K562 (cell line): ENCODE measurements at regions not wholly inside any gene's neighbourhood (a gene's known extent, or its start where the extent isn't known, plus 50 kb on each side); places are given as distances from the start of the nearest gene placed in this dataset.

Experiments
- ATAC-seq: fragments of 200-7000 bp; cut with Tn5 transposase; 3 replicates; pipeline ENCODE4 v1.9.1; 2020; ENCODE audit warnings: moderate library complexity
- BruUV-seq: library from RNA; stranded (reverse); fragments of 400-500 nt; replicated peaks from 2 replicates; lab custom pipeline; 2021; lab: Mats Ljungman, UMichigan
- CTCF ChIA-PET: fragments of 300-600 bp; formaldehyde crosslinking; extraction: SDS; loops from one replicate; lab custom pipeline; 2021; ENCODE audit warnings: low intra/inter-chr PET ratio; lab: Yijun Ruan, JAX
- POLR2A ChIA-PET: fragments of 300-600, 350-650 bp; sonication (Branson Sonifier 250); formaldehyde crosslinking; extraction: SDS; loops from one replicate; lab custom pipeline; 2021; ENCODE audit warnings: antibody characterized with exemption, inconsistent platforms; lab: Yijun Ruan, JAX
- DNase-seq, 4 experiments: peaks; one replicate each; pipeline versions ENCODE4 v3.0.0 to v3.0.0-alpha.2; 2011 to 2018; ENCODE audit warnings: low spot score in 3 of 4, mixed read lengths in 3 of 4; ENCODE audit errors: extremely low read depth in 1 of 4
- FAIRE-seq: peaks from 2 replicates; lab custom pipeline; 2011; peaks lifted over from hg19 to GRCh38; lab: Jason Lieb, UNC
- H2AFZ ChIP-seq: 2 replicates; pipeline ENCODE4 v1.6.0; 2011; ENCODE audit warnings: low read depth, low read length, control low read depth, inconsistent platforms
- H3K27ac ChIP-seq: fragments of 200-600 bp; 3 replicates; pipeline ENCODE4 v1.8.0; 2011; ENCODE audit warnings: low read depth, mild to moderate bottlenecking, control low read depth, inconsistent platforms, low read length, moderate library complexity, mixed read lengths; ENCODE audit errors: extremely low read depth
- H3K27me3 ChIP-seq, 2 experiments: fragments of 300-600 bp in 1 of 2; 2 replicates in 1 of 2; 3 replicates in 1 of 2; pipeline versions ENCODE4 v1.6.0 to v1.8.0; 2011; ENCODE audit warnings: inconsistent platforms in 2 of 2, low read length in 2 of 2, mild to moderate bottlenecking in 1 of 2, mixed read lengths in 1 of 2, moderate library complexity in 1 of 2; ENCODE audit not compliant: control insufficient read depth in 2 of 2, insufficient read depth in 2 of 2
- H3K36me3 ChIP-seq: fragments of 300-600 bp; 3 replicates; pipeline ENCODE4 v1.8.0; 2011; ENCODE audit warnings: mild to moderate bottlenecking, low read length, inconsistent platforms; ENCODE audit not compliant: control insufficient read depth, insufficient read depth
- H3K4me1 ChIP-seq, 2 experiments: fragments of 200-600 bp in 1 of 2; replicated peaks in 1 of 2; 2 replicates in 1 of 2; 3 replicates in 1 of 2; pipeline versions ENCODE4 v1.5.1 to v1.8.0; 2011; ENCODE audit warnings: inconsistent platforms in 2 of 2, low read length in 2 of 2, mild to moderate bottlenecking in 1 of 2, mixed read lengths in 1 of 2, moderate library complexity in 1 of 2; ENCODE audit not compliant: control insufficient read depth in 2 of 2, insufficient read depth in 2 of 2
- H3K4me2 ChIP-seq: 2 replicates; pipeline ENCODE4 v1.6.1; 2011; ENCODE audit warnings: low read length, control low read depth, inconsistent platforms, mixed read lengths; ENCODE audit not compliant: insufficient read depth
- H3K4me3 ChIP-seq: fragments of 200-600 bp; sonication (generic), shearing (Covaris generic); 2 replicates; pipeline ENCODE4 v1.5.1; 2016; ENCODE audit warnings: control low read depth, inconsistent platforms
- H3K79me2 ChIP-seq: fragments of 200-600 bp; 3 replicates; pipeline ENCODE4 v1.8.0; 2011; ENCODE audit warnings: low read length, inconsistent platforms; ENCODE audit not compliant: control insufficient read depth, insufficient read depth
- H3K9ac ChIP-seq, 2 experiments: 2 replicates each; pipeline versions ENCODE4 v1.6.0 to v1.6.1; 2011; ENCODE audit warnings: low read depth in 2 of 2, low read length in 2 of 2, control low read depth in 1 of 2, inconsistent platforms in 1 of 2, mild to moderate bottlenecking in 1 of 2, mixed read lengths in 1 of 2; ENCODE audit not compliant: insufficient read depth in 1 of 2
- H3K9me1 ChIP-seq: one replicate; pipeline ENCODE4 v1.6.0; 2011; ENCODE audit warnings: inconsistent platforms, mild to moderate bottlenecking, low read length, moderate library complexity; ENCODE audit not compliant: control insufficient read depth, insufficient read depth
- H3K9me3 ChIP-seq: replicated peaks from 2 replicates; pipeline ENCODE4 v1.5.1; 2011; ENCODE audit warnings: low read depth, low read length, inconsistent platforms; ENCODE audit not compliant: control insufficient read depth, insufficient read depth
- H4K20me1 ChIP-seq: replicated peaks from 2 replicates; pipeline ENCODE4 v1.6.1; 2011; ENCODE audit warnings: low read length, inconsistent platforms, mixed read lengths; ENCODE audit not compliant: control insufficient read depth, insufficient read depth
- BMI1 ChIP-seq: fragments of 150-350 bp; IDR thresholded peaks from 2 replicates; pipeline ENCODE4 v1.6.1; 2014; ENCODE audit warnings: low read length
- CBX8 ChIP-seq: fragments of 200-600 bp; sonication (generic); IDR thresholded peaks from 2 replicates; pipeline ENCODE4 v1.6.1; 2012; ENCODE audit warnings: borderline replicate concordance, mixed run types, low read depth, mild to moderate bottlenecking, moderate library complexity, mixed read lengths, low read length, control low read depth, inconsistent platforms; ENCODE audit not compliant: poor library complexity, severe bottlenecking; ENCODE audit errors: extremely low read depth
- ILF3 ChIP-seq: fragments of 450-650 bp; IDR thresholded peaks from 2 replicates; pipeline ENCODE4 v1.6.1; 2018; ENCODE audit warnings: antibody characterized with exemption, mild to moderate bottlenecking, moderate library complexity, borderline replicate concordance
- KAT8 ChIP-seq: fragments of 450-650 bp; IDR thresholded peaks from 2 replicates; pipeline ENCODE4 v1.6.1; 2016; ENCODE audit warnings: low read depth, mild to moderate bottlenecking
- NR1H2 ChIP-seq: sonication (generic); formaldehyde crosslinking; IDR thresholded peaks from 2 replicates; pipeline ENCODE4 v1.4.0; 2020; ENCODE audit warnings: mild to moderate bottlenecking, missing genetic modification reagents
- SMAD1 ChIP-seq: fragments of 150-350 bp; IDR thresholded peaks from 2 replicates; pipeline ENCODE4 v1.6.1; 2014; ENCODE audit warnings: low read length, low read depth; ENCODE audit not compliant: partially characterized antibody
- ZNF253 ChIP-seq: fragments of 250-450 bp; sonication (Bioruptor Pico); conservative IDR thresholded peaks from 2 replicates; pipeline ENCODE4 v1.6.1; 2021; ENCODE audit warnings: mild to moderate bottlenecking
- WGBS: fragments of 100-300 bp; shearing (Covaris generic); methylation state at CpG from one replicate; pipeline ENCODE4 v1.1.6; 2016; ENCODE audit warnings: low coverage, mixed read lengths; ENCODE audit not compliant: insufficient coverage; ENCODE audit errors: missing lambda C conversion rate; 5-methylcytosine and 5-hydroxymethylcytosine counted together
- in situ Hi-C: fragments of 300-500 bp; cut with MboI; formaldehyde crosslinking; loops from 4 replicates; pipeline ENCODE4 v1.15.0; 2018; ENCODE audit warnings: inconsistent platforms, mixed read lengths
- intact Hi-C: fragments of 100-400 bp; cut with micrococcal nuclease; formaldehyde crosslinking; loops from 2 replicates; pipeline ENCODE4 v1.14.2; 2022
- TF ChIP-seq, protein P1 (sequence below): conservative IDR thresholded peaks from 2 replicates; pipeline ENCODE4 v1.6.1; 2011; ENCODE audit warnings: low read depth, mild to moderate bottlenecking, low read length; ENCODE audit not compliant: control insufficient read depth
- TF ChIP-seq, protein P2 (sequence below), 2 experiments: fragments of 150-350 bp in 1 of 2; IDR thresholded peaks; 2 replicates each; pipeline ENCODE4 v1.6.1; 2012 to 2016; ENCODE audit warnings: low read depth in 2 of 2, low read length in 2 of 2, mild to moderate bottlenecking in 1 of 2, moderate library complexity in 1 of 2

DNA sequence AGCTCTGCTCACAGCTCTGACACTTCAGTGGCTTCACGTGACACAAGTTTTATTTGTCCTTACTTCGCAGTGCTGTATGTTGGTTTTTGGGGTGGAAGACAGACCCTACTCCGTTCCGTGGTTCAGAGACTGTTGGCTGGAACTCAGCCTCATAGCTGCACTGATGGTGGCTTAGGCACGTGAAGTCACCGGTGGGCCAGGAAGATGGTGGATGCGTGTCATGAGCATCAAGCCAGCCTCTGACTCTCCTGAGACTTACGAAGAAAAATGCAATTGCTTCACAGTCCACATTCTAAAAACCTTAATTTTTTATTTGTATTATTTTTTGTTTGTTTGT is 161.4 kb upstream of the SOX1 start:
- Histone ChIP-seq H3K9me1 (no peaks in the 10 kb centered on the region), H3K36me3 (no peaks in the 10 kb centered on the region), H3K27me3 (peaks cover 0 to 11% of the 10 kb centered on the region in 2 experiments; a peak in 1 of 5 replicates), H3K9ac (no peak overlapping the region), H3K9me3 (no peaks in the 10 kb centered on the region), H4K20me1 (no peaks in the 10 kb centered on the region), H3K4me2 (no peak overlapping the region), H3K4me3 (no peak overlapping the region), H3K27ac (no peak overlapping the region), H3K79me2 (no peaks in the 10 kb centered on the region), H3K4me1 (peaks cover 0 to 5% of the 10 kb centered on the region in 2 experiments; a peak in 2 of 5 replicates), H2AFZ (0 out of 2 replicates have a peak overlapping the region, but pooled peaks have one; percentile 8)
- intact Hi-C loops = no loop called here
- TF ChIP-seq ILF3 (no peak), CBX8 (no peak), ZNF253 (no peak), SMAD1 (no peak), BMI1 (no peak), KAT8 (no peak), NR1H2 (no peak)
- TF ChIP-seq, protein P1, sequence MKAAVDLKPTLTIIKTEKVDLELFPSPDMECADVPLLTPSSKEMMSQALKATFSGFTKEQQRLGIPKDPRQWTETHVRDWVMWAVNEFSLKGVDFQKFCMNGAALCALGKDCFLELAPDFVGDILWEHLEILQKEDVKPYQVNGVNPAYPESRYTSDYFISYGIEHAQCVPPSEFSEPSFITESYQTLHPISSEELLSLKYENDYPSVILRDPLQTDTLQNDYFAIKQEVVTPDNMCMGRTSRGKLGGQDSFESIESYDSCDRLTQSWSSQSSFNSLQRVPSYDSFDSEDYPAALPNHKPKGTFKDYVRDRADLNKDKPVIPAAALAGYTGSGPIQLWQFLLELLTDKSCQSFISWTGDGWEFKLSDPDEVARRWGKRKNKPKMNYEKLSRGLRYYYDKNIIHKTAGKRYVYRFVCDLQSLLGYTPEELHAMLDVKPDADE = no peak
- TF ChIP-seq, protein P2, sequence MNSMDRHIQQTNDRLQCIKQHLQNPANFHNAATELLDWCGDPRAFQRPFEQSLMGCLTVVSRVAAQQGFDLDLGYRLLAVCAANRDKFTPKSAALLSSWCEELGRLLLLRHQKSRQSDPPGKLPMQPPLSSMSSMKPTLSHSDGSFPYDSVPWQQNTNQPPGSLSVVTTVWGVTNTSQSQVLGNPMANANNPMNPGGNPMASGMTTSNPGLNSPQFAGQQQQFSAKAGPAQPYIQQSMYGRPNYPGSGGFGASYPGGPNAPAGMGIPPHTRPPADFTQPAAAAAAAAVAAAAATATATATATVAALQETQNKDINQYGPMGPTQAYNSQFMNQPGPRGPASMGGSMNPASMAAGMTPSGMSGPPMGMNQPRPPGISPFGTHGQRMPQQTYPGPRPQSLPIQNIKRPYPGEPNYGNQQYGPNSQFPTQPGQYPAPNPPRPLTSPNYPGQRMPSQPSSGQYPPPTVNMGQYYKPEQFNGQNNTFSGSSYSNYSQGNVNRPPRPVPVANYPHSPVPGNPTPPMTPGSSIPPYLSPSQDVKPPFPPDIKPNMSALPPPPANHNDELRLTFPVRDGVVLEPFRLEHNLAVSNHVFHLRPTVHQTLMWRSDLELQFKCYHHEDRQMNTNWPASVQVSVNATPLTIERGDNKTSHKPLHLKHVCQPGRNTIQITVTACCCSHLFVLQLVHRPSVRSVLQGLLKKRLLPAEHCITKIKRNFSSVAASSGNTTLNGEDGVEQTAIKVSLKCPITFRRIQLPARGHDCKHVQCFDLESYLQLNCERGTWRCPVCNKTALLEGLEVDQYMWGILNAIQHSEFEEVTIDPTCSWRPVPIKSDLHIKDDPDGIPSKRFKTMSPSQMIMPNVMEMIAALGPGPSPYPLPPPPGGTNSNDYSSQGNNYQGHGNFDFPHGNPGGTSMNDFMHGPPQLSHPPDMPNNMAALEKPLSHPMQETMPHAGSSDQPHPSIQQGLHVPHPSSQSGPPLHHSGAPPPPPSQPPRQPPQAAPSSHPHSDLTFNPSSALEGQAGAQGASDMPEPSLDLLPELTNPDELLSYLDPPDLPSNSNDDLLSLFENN (IDR thresholded peaks at IDR 0.05; ENCODE audit: low read depth in 2 of 2, low read length in 2 of 2) = no peak
- ChIA-PET CTCF (no interaction called here), POLR2A (no interaction called here)
- FAIRE-seq (no peak), DNase-seq (no peak), ATAC-seq (no peak; the same call in 1 of the 3 replicates)
- 47% methylated on average over 6 of the region's 8 CpGs for WGBS
- in situ Hi-C loops = no loop called here
- no TSS peak for BruUV-seq
